Naive thymus-derived CD4-positive, alpha-beta T cell (primary cell): ENCODE measurements at regions not wholly inside any gene's neighbourhood (a gene's known extent, or its start where the extent isn't known, plus 50 kb on each side); places are given as distances from the start of the nearest gene placed in this dataset.
"Not testable (repeated sequence)": the region's sequence is repeated elsewhere in the genome, so short reads cannot be mapped to it uniquely, and the experiment has no call there.

ENCODE experiments used
- ATAC-seq: fragments of 150-1000 bp; cut with Tn5 transposase; 2 replicates; pipeline ENCODE4 v1.10.0; 2021; ENCODE audit warnings: mild to moderate bottlenecking, moderate library complexity
- CTCF ChIA-PET: fragments of 350-600 bp; sonication (Branson Sonifier 250); formaldehyde crosslinking; loops from one replicate; lab custom pipeline; 2021; ENCODE audit warnings: antibody characterized with exemption; lab: Charles Lee
- POLR2A ChIA-PET: fragments of 350-600 bp; sonication (Branson Sonifier 250); formaldehyde crosslinking; loops from one replicate; lab custom pipeline; 2021; ENCODE audit warnings: antibody characterized with exemption, inconsistent platforms; lab: Charles Lee
- DNase-seq, 9 donors: peaks; one replicate each; pipeline versions ENCODE4 v3.0.0 to v3.0.0-alpha.2; 2020 to 2022; ENCODE audit warnings: mixed read lengths in 1 of 9
- H3K27ac ChIP-seq: one replicate; pipeline ENCODE4 v1.7.0; 2013; ENCODE audit warnings: mild to moderate bottlenecking, low read depth, low read length, moderate library complexity
- H3K27me3 ChIP-seq, 2 donors: one replicate each; pipeline ENCODE4 v1.7.0; 2013; ENCODE audit warnings: low read length in 2 of 2, mild to moderate bottlenecking in 2 of 2, moderate library complexity in 2 of 2; ENCODE audit not compliant: control insufficient read depth in 2 of 2, insufficient read depth in 2 of 2
- H3K36me3 ChIP-seq, 3 experiments: 1 replicate in 2 of 3; 2 replicates in 1 of 3; pipeline ENCODE4 v1.7.0; 2013; ENCODE audit warnings: low read length in 3 of 3, mild to moderate bottlenecking in 3 of 3, moderate library complexity in 1 of 3; ENCODE audit not compliant: insufficient read depth in 3 of 3, control insufficient read depth in 2 of 3
- H3K4me1 ChIP-seq, 2 donors: one replicate each; pipeline ENCODE4 v1.7.0; 2013; ENCODE audit warnings: low read length in 2 of 2, mild to moderate bottlenecking in 2 of 2, moderate library complexity in 1 of 2; ENCODE audit not compliant: control insufficient read depth in 2 of 2, insufficient read depth in 2 of 2
- H3K4me3 ChIP-seq: 2 replicates; pipeline ENCODE4 v1.7.0; 2013; ENCODE audit warnings: mild to moderate bottlenecking, low read length
- H3K9me3 ChIP-seq, 3 experiments: 1 replicate in 2 of 3; 2 replicates in 1 of 3; pipeline ENCODE4 v1.7.0; 2013; ENCODE audit warnings: low read length in 3 of 3; ENCODE audit not compliant: control insufficient read depth in 2 of 3
- H3K27ac Mint-ChIP-seq, 9 donors: one replicate each; pipeline ENCODE4 v1.8.0; 2020 to 2022; ENCODE audit warnings: mixed read lengths in 9 of 9, mild to moderate bottlenecking in 8 of 9, moderate library complexity in 5 of 9, inconsistent platforms in 2 of 9
- H3K27me3 Mint-ChIP-seq, 5 donors: one replicate each; pipeline ENCODE4 v1.8.0; 2021 to 2022; ENCODE audit warnings: mixed read lengths in 5 of 5, mild to moderate bottlenecking in 1 of 5
- H3K36me3 Mint-ChIP-seq, 5 donors: one replicate each; pipeline ENCODE4 v1.8.0; 2020 to 2022; ENCODE audit warnings: mixed read lengths in 5 of 5, mild to moderate bottlenecking in 3 of 5, inconsistent platforms in 1 of 5
- H3K4me1 Mint-ChIP-seq, 7 donors: one replicate each; pipeline ENCODE4 v1.8.0; 2020 to 2022; ENCODE audit warnings: mixed read lengths in 7 of 7, mild to moderate bottlenecking in 3 of 7, inconsistent platforms in 1 of 7
- H3K4me3 Mint-ChIP-seq, 10 donors: one replicate each; pipeline ENCODE4 v1.8.0; 2020 to 2022; ENCODE audit warnings: mild to moderate bottlenecking in 10 of 10, mixed read lengths in 10 of 10, moderate library complexity in 6 of 10, inconsistent platforms in 2 of 10
- H3K9me3 Mint-ChIP-seq, 11 donors: one replicate each; pipeline ENCODE4 v1.8.0; 2020 to 2022; ENCODE audit warnings: mixed read lengths in 11 of 11, mild to moderate bottlenecking in 4 of 11, inconsistent platforms in 1 of 11, moderate library complexity in 1 of 11
- intact Hi-C, 2 donors: fragments of 100-400 bp; cut with micrococcal nuclease; formaldehyde crosslinking; loops; one replicate each; pipeline ENCODE4 v1.15.1; 2023

DNA sequence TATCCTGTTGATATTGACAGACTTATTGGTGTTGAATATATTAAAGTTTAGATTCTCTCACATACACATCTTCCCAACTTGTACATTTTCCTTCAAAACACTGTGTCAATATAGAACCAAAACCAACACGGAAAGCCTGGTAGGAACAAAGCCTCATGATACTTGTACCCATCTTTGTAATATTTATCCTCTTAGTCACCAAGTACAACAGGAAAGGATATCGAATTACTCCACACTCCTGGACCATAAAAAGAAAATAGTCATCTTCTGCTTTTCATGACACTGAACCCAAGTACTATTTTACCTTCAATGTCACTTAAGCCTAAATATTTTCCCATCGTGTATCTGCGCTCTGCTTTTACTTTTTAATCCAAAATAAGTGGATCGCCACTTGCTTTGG is 702.9 kb upstream of the PCDH9 start:
- H3K27ac ChIP-seq, result no peak overlapping the region
- Mint-ChIP-seq H3K4me1 (peaks cover 0 to 2% (median 0%) of the 10 kb centered on the region in 7 donors), H3K9me3 (peaks cover 0 to 22% (median 2%) of the 10 kb centered on the region in 11 donors), H3K27me3 (no peaks in the 10 kb centered on the region), H3K36me3 (no peaks in the 10 kb centered on the region), H3K27ac (no peak overlapping the region), H3K4me3 (no peak overlapping the region)
- no peaks in the 10 kb centered on the region for H3K27me3 ChIP-seq
- H3K4me3 ChIP-seq, result no peak overlapping the region
- H3K9me3 ChIP-seq, result no peaks in the 10 kb centered on the region
- H3K4me1 ChIP-seq, result no peaks in the 10 kb centered on the region
- no peaks in the 10 kb centered on the region for H3K36me3 ChIP-seq
- ATAC-seq, result no peak
- intact Hi-C loops, result no loop called here
- DNase-seq, result no peak
- ChIA-PET CTCF (no interaction called here), POLR2A (no interaction called here)

DNA sequence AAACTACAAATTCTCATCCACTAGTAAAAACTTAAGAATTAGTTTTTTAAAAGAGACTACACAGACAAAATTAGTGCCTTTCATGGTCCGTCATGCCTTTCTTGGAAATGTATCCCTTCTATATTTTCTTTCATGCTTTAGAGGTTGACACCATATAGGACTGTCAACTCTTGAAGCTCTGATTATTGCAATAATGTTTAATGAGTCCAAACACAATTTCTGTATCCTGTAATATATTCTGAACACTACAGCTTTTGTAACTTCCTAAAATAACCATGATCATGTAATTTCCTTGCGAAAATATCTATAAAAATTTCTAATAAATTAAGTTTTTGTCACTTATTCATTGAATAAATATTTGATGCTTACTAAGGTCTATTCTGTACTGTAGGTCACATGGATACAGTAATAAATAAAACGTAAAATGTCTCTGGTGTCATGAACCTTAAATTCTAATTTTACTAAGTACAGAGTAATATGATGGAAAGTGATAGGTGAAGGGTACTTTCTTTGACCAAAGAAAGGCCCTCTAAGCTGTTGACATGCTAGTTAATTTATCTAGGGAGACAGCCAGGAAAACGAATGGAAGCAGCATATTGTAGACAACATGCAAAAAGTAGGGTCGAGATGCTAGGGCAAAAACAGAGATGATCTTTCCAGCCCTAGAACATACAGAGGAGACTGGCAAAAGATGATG is 687.3 kb upstream of the PCDH9 start:
- ATAC-seq (no peak), DNase-seq (no peak)
- Histone ChIP-seq H3K36me3 (no peaks in the 10 kb centered on the region), H3K4me3 (no peak overlapping the region), H3K27me3 (no peaks in the 10 kb centered on the region), H3K4me1 (no peaks in the 10 kb centered on the region), H3K27ac (no peak overlapping the region), H3K9me3 (no peaks in the 10 kb centered on the region)
- Mint-ChIP-seq H3K27ac (no peak overlapping the region), H3K9me3 (peaks cover 0 to 20% (median 5%) of the 10 kb centered on the region in 11 donors), H3K27me3 (no peaks in the 10 kb centered on the region), H3K4me1 (no peaks in the 10 kb centered on the region), H3K4me3 (no peak overlapping the region), H3K36me3 (no peaks in the 10 kb centered on the region)
- POLR2A ChIA-PET, result no interaction called here
- intact Hi-C loops, result no loop called here
- CTCF ChIA-PET, result no interaction called here

DNA sequence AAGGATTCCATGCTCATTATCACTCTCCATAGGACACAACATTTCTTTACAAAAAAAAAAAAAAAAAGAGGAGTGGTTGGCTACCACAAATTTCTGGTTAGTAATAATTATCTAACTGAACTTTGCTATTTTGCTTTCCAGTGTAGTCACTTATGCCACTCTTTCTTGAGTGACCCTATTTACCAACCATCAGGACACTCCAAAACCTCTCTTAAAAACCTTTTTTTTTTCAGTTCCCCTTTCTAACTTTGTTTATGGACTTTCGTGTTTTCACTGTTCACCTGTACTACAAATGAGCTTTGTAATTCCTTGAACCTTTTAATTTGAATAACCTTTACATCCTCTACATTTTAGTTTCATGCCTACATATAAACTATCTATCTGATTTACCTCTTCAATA is 686.5 kb upstream of the PCDH9 start:
- Histone ChIP-seq H3K27ac (no peak overlapping the region), H3K36me3 (no peaks in the 10 kb centered on the region), H3K4me3 (no peak overlapping the region), H3K9me3 (no peaks in the 10 kb centered on the region), H3K27me3 (no peaks in the 10 kb centered on the region), H3K4me1 (no peaks in the 10 kb centered on the region)
- ChIA-PET POLR2A (no interaction called here), CTCF (no interaction called here)
- Mint-ChIP-seq H3K9me3 (peaks cover 0 to 19% (median 5%) of the 10 kb centered on the region in 11 donors), H3K36me3 (no peaks in the 10 kb centered on the region), H3K27ac (no peak overlapping the region), H3K4me1 (no peaks in the 10 kb centered on the region), H3K4me3 (no peak overlapping the region), H3K27me3 (no peaks in the 10 kb centered on the region)
- no peak for DNase-seq
- no peak for ATAC-seq
- intact Hi-C loops, result no loop called here

DNA sequence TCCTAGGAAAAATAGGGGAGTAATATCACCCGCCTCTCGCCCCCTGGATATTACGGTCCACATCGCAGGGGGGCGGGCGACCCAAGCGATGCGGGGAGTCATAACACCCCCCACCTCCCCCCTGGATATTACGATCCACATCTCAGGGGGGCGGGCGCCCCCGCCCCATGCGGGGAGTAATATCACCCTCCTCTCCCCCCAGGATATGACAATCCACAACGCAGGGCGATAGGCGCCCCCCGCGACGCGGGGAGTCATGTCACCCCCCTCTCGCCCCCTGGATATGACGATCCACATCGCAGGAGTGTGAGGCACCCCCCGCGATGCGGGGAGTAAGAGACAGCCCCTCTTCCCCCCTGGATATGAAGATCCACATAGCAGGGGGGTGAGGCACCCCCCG is 684.4 kb upstream of the PCDH9 start:
- no peak overlapping the region for H3K27ac Mint-ChIP-seq
- H3K27me3 Mint-ChIP-seq, result no peaks in the 10 kb centered on the region
- H3K4me1 Mint-ChIP-seq, result no peaks in the 10 kb centered on the region
- H3K4me3 Mint-ChIP-seq, result no peak overlapping the region
- no peaks in the 10 kb centered on the region for H3K36me3 ChIP-seq
- DNase-seq (no peak), ATAC-seq (no peak)
- CTCF ChIA-PET, result no interaction called here
- intact Hi-C loops, result no loop called here
- no peaks in the 10 kb centered on the region for H3K27me3 ChIP-seq
- H3K27ac ChIP-seq, result no peak overlapping the region
- H3K36me3 Mint-ChIP-seq, result no peaks in the 10 kb centered on the region
- POLR2A ChIA-PET, result no interaction called here
- H3K9me3 ChIP-seq, result no peaks in the 10 kb centered on the region
- H3K9me3 Mint-ChIP-seq, result peaks cover 0 to 22% (median 5%) of the 10 kb centered on the region in 11 donors
- H3K4me1 ChIP-seq, result no peaks in the 10 kb centered on the region
- H3K4me3 ChIP-seq, result no peak overlapping the region

DNA sequence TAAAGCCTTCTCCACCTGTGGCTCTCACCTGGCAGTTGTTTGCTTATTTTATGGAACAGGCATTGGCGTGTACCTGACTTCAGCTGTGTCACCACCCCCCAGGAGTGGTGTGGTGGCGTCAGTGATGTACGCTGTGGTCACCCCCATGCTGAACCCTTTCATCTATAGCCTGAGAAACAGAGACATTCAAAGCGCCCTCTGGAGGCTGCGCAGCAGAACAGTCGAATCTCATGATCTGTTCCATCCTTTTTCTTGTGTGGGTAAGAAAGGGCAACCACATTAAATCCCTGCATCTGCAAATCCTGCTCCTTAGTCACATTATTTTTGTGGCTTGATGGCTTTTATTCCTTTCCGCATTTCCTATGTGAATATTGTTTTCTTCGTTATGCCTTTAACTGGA is 672.8 kb upstream of the PCDH9 start:
- H3K27me3 ChIP-seq, H3K27me3 Mint-ChIP-seq, H3K9me3 ChIP-seq, H3K36me3 ChIP-seq, CTCF ChIA-PET, H3K4me3 Mint-ChIP-seq, H3K27ac Mint-ChIP-seq, H3K4me1 Mint-ChIP-seq, ATAC-seq, intact Hi-C loops, H3K36me3 Mint-ChIP-seq, H3K4me1 ChIP-seq, DNase-seq, H3K4me3 ChIP-seq, H3K27ac ChIP-seq, POLR2A ChIA-PET: not testable (repeated sequence)
- peaks cover 8 to 63% (median 22%) of the 10 kb centered on the region in 11 donors for H3K9me3 Mint-ChIP-seq

DNA sequence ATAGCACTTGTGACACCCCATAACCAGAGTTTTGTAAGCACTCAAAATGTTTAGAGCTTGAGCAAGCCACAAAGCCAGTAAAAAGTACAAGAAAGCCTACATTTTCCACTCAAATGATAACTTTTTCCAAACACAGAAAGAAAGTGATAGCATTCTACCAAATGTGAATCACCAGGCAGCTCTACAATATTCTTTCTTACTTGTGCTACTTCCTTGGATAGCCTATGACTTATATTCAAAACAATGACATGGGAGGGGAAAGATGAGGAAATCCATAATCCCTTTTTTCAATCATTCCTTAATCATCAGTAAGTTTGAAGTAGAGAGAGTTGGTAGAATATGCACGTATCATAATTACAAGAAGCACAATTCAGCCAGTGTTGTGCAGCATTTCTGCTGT is 650.8 kb upstream of the PCDH9 start:
- ATAC-seq (no peak), DNase-seq (no peak)
- Histone ChIP-seq H3K9me3 (peaks cover 0 to 3% (median 0%) of the 10 kb centered on the region in 3 experiments), H3K36me3 (no peaks in the 10 kb centered on the region), H3K4me3 (no peak overlapping the region), H3K27ac (no peak overlapping the region), H3K27me3 (no peaks in the 10 kb centered on the region), H3K4me1 (no peaks in the 10 kb centered on the region)
- no peaks in the 10 kb centered on the region for H3K4me1 Mint-ChIP-seq
- H3K4me3 Mint-ChIP-seq, result no peak overlapping the region
- peaks cover 2 to 24% (median 8%) of the 10 kb centered on the region in 11 donors for H3K9me3 Mint-ChIP-seq
- intact Hi-C loops, result no loop called here
- ChIA-PET CTCF (no interaction called here), POLR2A (no interaction called here)
- no peaks in the 10 kb centered on the region for H3K27me3 Mint-ChIP-seq
- no peak overlapping the region for H3K27ac Mint-ChIP-seq
- H3K36me3 Mint-ChIP-seq, result no peaks in the 10 kb centered on the region

DNA sequence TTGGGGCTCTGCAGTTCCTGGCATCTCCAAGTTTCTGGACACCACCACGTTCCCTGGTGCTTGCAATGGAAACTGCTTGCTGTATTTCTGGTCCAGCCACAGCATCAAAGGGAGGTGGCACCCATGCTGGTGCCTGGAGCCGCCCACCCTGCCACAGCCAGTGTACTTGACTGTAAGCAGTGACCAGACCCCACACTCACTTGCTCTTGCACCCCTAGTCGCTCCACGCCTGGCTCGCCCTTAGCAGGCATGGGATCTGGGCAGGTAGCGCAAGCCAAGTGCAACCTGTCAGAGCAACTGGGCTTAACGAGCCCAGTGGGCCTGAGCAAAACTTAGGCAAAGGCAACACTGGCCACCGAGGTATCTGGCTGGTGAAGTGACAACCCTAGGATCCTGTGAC is 648.2 kb upstream of the PCDH9 start:
- POLR2A ChIA-PET, result no interaction called here
- no peaks in the 10 kb centered on the region for H3K36me3 Mint-ChIP-seq
- peaks cover 0 to 13% (median 6%) of the 10 kb centered on the region in 11 donors for H3K9me3 Mint-ChIP-seq
- intact Hi-C loops, result no loop called here
- CTCF ChIA-PET, result no interaction called here
- H3K27ac Mint-ChIP-seq, result no peak overlapping the region
- no peaks in the 10 kb centered on the region for H3K27me3 ChIP-seq
- no peaks in the 10 kb centered on the region for H3K4me1 ChIP-seq
- no peak overlapping the region for H3K27ac ChIP-seq
- DNase-seq (no peak), ATAC-seq (no peak)
- no peaks in the 10 kb centered on the region for H3K9me3 ChIP-seq
- H3K4me3 ChIP-seq, result no peak overlapping the region
- no peaks in the 10 kb centered on the region for H3K27me3 Mint-ChIP-seq
- H3K4me3 Mint-ChIP-seq, result no peak overlapping the region
- no peaks in the 10 kb centered on the region for H3K36me3 ChIP-seq
- no peaks in the 10 kb centered on the region for H3K4me1 Mint-ChIP-seq
